ENCODE measurements at regions not wholly inside any gene's neighbourhood (a gene's known extent, or its start where the extent isn't known, plus 50 kb on each side); places are given as distances from the start of the nearest gene placed in this dataset.
A peak's percentile ranks its signal among the peaks of the same experiment; 100 is the strongest.

GRCh38 chr18:8969639-8970390, 132.7 kb upstream of the NDUFV2 start:
- no peak for DNase-seq (ENCODE audit: low spot score)

DNA sequence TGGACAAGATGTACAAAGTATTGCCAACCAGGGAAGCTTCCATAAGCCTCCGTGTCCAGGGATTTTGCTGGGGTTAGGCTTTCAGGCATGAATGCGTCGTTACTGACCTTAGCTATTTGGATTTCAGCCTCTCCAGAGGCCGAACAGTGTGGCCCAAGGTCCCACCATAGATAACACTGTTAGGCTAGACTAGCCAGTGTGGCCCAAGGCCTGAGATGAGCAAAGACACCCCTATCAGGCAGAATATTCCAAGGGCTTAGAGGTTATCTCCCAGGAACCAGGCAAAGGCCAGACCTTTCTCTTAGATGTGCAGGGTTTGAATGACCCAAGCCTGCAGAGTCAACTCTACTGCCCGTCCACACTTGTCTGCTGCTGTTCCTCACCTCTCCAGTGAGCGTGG, 131.7 kb upstream of the NDUFV2 start:
- no peak for DNase-seq (ENCODE audit: low spot score)

DNA sequence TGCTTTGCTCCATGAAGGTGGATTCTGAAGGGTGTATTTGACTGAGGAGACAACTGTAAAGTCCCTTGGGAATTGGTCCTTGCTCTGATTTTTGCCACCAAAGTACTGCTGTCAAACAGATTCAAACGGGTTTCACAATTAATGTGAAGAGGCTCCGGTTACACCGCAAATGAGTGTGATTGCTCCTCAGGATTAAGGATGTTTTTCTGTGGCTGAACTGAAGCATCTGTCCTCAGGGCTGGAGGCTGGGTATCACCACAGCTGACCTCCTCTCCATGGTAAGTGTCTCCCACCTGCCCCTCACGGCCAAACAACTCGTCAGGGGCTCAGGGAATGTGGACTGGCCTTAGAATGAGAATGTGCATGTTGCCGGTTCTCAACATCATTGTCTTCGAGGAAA, 130.4 kb upstream of the NDUFV2 start:
- DNase-seq (ENCODE audit: low spot score): no peak

GRCh38 chr18:8974279-8974678, 128.2 kb upstream of the NDUFV2 start:
- DNase-seq (ENCODE audit: low spot score): no peak

GRCh38 chr18:8974696-8975095, 127.8 kb upstream of the NDUFV2 start:
- no peak for DNase-seq (ENCODE audit: low spot score)

GRCh38 chr18:8975624-8976023, 126.9 kb upstream of the NDUFV2 start:
- DNase-seq (ENCODE audit: low spot score): no peak

DNA sequence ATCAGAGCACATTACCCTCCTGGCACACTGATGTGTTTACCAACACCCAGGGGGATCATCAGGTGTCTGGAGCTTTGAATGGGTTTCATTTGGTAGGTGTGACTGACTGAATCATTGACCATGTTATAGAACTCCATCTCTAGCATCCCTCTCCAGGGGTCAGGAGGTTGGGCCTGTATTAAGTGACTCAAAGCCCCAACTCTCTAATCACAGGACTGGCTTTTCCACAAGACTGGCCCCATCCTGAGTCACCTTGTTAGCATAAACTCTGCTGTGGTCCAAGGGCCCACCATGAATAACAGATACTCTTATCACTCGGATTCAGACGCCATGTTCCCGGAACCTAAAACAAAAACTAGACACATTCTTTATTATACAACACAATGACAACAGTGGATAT, 125.9 kb upstream of the NDUFV2 start:
- DNase-seq (ENCODE audit: low spot score): no peak

DNA sequence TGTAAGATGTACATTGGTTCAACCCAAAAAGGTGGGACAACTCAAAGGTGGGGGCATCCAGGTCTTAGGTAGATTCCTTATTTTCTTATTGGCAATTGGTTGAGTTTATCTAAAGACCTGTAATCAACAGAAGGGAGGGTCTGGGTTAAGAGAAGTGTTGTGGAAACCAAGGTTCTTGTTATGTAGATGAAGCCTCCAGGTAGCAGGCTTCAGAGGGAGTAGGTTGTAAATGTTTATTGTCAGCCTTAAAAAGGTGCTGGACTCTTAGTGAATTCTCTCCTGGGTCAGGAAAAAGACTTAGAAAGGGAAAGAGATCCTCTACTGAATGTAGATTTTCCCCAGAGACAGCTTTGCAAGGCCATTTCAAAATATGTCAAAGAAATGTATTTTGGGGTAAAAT, 125.3 kb upstream of the NDUFV2 start:
- no peak for DNase-seq (ENCODE audit: low spot score)

GRCh38 chr18:8977701-8978100, 124.8 kb upstream of the NDUFV2 start:
- DNase-seq (ENCODE audit: low spot score): no peak

GRCh38 chr18:8978394-8978793, 124.1 kb upstream of the NDUFV2 start:
- DNase-seq (ENCODE audit: low spot score): no peak

- DNase-seq (ENCODE audit: low spot score): no peak
Measured at GRCh38 chr18:8979258-8979988, 123.1 kb upstream of the NDUFV2 start.

- no peak for DNase-seq (ENCODE audit: low spot score)
Measured at GRCh38 chr18:8980496-8980895, 122.0 kb upstream of the NDUFV2 start.

DNA sequence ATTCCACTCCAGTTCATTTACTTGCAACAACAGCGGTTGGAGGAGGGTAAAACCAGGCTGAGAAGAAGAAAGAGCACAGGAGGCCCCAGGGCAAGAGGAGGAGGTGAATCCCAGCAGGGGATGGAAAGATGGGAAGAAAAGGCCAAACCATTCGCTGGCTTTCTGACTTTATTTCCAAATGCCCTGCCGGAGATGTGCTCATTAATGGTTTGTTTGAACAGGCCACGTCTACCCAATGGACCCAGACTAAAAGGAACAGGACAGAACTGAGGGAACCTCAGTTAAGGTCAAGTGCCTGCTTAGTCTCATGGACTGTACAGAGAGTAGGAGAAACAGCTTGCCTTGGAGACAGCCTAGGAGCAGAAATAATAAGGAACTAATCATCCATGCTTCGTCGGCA, 121.6 kb upstream of the NDUFV2 start:
- no peak for DNase-seq (ENCODE audit: low spot score)

GRCh38 chr18:8982416-8983183, 119.9 kb upstream of the NDUFV2 start:
- peak; percentile 32 for DNase-seq (ENCODE audit: low spot score)

DNA sequence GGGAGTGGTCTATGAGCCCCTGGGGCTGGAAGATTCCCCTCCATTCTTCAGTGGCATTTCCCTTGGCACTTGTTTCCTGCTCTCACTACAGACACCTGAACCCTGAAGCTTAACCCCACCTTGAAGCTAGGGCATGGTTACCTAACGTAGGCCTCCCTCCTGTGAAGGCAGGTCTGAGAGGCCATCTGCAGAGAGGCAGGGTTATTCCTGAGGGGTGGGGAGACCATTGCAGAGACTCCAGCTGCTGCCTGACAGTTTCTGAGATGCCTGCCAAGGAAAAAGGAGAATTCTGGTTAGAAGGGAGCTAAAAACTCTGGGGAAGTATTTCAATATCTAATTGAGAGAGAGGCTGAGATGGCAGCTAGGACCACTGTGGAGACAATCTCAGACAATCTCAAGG, 119.3 kb upstream of the NDUFV2 start:
- DNase-seq (ENCODE audit: low spot score): no peak

DNA sequence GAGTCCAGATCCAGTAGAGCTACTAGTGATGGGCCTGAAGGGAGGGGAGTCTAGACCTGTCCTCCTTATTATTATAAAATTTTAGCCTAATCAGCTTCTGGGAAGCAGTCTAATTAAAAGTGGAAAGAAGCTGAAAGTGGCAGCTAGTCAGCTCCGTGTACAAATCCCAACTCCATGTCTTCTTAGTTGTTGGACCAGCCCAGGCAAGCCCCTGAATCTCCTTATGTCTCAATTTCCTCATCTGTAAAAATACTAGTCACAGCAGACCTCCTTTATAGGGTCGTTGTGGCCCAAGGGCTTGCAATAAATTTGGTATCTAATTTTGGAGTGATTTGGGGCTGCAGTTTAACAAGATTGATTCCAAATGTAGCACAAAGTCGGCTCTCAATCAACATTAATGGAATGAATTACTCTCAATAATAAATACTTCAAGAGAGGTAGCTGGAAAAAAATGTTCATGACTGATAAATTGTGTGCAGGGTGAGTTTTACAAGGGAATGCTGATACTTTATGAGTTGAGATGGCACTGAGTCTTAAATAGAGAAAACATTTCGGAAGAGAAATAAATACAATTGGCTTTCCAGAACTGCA, 118.3 kb upstream of the NDUFV2 start:
- no peak for DNase-seq (ENCODE audit: low spot score)

GRCh38 chr18:8987241-8987640, 115.3 kb upstream of the NDUFV2 start:
- peak; percentile 30 for DNase-seq (ENCODE audit: low spot score)

GRCh38 chr18:8988260-8988871, 114.1 kb upstream of the NDUFV2 start:
- DNase-seq (ENCODE audit: low spot score): peak; percentile 54

GRCh38 chr18:8989017-8989416, 113.5 kb upstream of the NDUFV2 start:
- no peak for DNase-seq (ENCODE audit: low spot score)

DNA sequence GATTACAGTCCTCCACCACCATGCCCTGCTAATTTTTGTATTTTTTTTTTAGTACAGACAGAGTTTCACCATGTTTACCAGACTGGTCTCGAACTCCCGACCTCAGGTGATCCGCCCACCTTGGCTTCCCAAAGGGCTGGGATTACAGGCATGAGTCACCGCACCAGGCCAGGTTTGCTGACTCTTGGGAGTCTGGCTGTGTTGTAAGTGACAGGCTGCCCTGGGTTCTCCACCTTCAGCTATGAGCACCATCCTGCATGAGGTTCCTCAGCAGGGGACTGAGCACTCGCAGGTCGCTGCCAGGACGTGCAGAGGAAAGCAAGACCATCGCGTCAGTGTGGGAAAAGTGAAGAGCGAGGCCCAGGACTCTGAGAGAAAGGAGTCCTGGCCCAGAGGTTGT, 112.6 kb upstream of the NDUFV2 start:
- DNase-seq (ENCODE audit: low spot score): no peak

GRCh38 chr18:8990276-8991031, 112.0 kb upstream of the NDUFV2 start:
- DNase-seq (ENCODE audit: low spot score): no peak

Measured in kidney capillary endothelial cell (primary cell).